ENCODE measurements at regions not wholly inside any gene's neighbourhood (a gene's known extent, or its start where the extent isn't known, plus 50 kb on each side); places are given as distances from the start of the nearest gene placed in this dataset.

- DNase-seq = no peak
These were observed 611.4 kb upstream of the USP24 start for GRCh38 chr1:55826381-55827080.

GRCh38 chr1:55825461-55825860, 610.3 kb upstream of the USP24 start:
- H3K4me1 ChIP-seq = no peaks in the 10 kb centered on the region
- no peaks in the 10 kb centered on the region for H3K9me3 ChIP-seq
- no peaks in the 10 kb centered on the region for H3K27me3 ChIP-seq
- DNase-seq = no peak
- no peaks in the 10 kb centered on the region for H3K36me3 ChIP-seq
- no peak overlapping the region for H3K4me3 ChIP-seq (ENCODE audit: low read depth, low read length)
- TF ChIP-seq CTCF (IDR thresholded peaks at IDR 0.05; ENCODE audit: low read depth, low read length) = no peak

More at GRCh38 chr1:55826381-55827080, 611.4 kb upstream of the USP24 start:
- Histone ChIP-seq H3K4me1 (no peaks in the 10 kb centered on the region), H3K4me3 (ENCODE audit: low read depth, low read length) (no peak overlapping the region), H3K36me3 (no peaks in the 10 kb centered on the region), H3K9me3 (no peaks in the 10 kb centered on the region), H3K27me3 (no peaks in the 10 kb centered on the region)
- TF ChIP-seq CTCF (IDR thresholded peaks at IDR 0.05; ENCODE audit: low read depth, low read length) = no peak

GRCh38 chr1:55824251-55824640, 609.1 kb upstream of the USP24 start:
- Histone ChIP-seq H3K4me1 (no peaks in the 10 kb centered on the region), H3K4me3 (ENCODE audit: low read depth, low read length) (no peak overlapping the region), H3K27me3 (no peaks in the 10 kb centered on the region), H3K9me3 (no peaks in the 10 kb centered on the region), H3K36me3 (no peaks in the 10 kb centered on the region)
- no peak for TF ChIP-seq CTCF (IDR thresholded peaks at IDR 0.05; ENCODE audit: low read depth, low read length)
- DNase-seq = no peak

- no peak for TF ChIP-seq CTCF (IDR thresholded peaks at IDR 0.05; ENCODE audit: low read depth, low read length)
- H3K36me3 ChIP-seq = no peaks in the 10 kb centered on the region
- no peaks in the 10 kb centered on the region for H3K27me3 ChIP-seq
- no peak overlapping the region for H3K4me3 ChIP-seq (ENCODE audit: low read depth, low read length)
- DNase-seq = no peak
- H3K4me1 ChIP-seq = no peaks in the 10 kb centered on the region
- no peaks in the 10 kb centered on the region for H3K9me3 ChIP-seq
These were observed 608.5 kb upstream of the USP24 start for GRCh38 chr1:55823541-55824250.

- Histone ChIP-seq H3K9me3 (no peaks in the 10 kb centered on the region), H3K27me3 (no peaks in the 10 kb centered on the region), H3K36me3 (no peaks in the 10 kb centered on the region), H3K4me1 (no peaks in the 10 kb centered on the region), H3K4me3 (ENCODE audit: low read depth, low read length) (no peak overlapping the region)
- no peak for TF ChIP-seq CTCF (IDR thresholded peaks at IDR 0.05; ENCODE audit: low read depth, low read length)
- DNase-seq = no peak
These were observed 607.7 kb upstream of the USP24 start for GRCh38 chr1:55822891-55823290.

GRCh38 chr1:55821234-55821633, 606.1 kb upstream of the USP24 start:
- TF ChIP-seq CTCF (IDR thresholded peaks at IDR 0.05; ENCODE audit: low read depth, low read length) = no peak
- H3K4me3 ChIP-seq (ENCODE audit: low read depth, low read length) = no peak overlapping the region
- no peak for DNase-seq
- H3K4me1 ChIP-seq = no peaks in the 10 kb centered on the region
- no peaks in the 10 kb centered on the region for H3K36me3 ChIP-seq
- no peaks in the 10 kb centered on the region for H3K9me3 ChIP-seq
- H3K27me3 ChIP-seq = no peaks in the 10 kb centered on the region
